ENCODE measurements at regions not wholly inside any gene's neighbourhood (a gene's known extent, or its start where the extent isn't known, plus 50 kb on each side); places are given as distances from the start of the nearest gene placed in this dataset.

DNA sequence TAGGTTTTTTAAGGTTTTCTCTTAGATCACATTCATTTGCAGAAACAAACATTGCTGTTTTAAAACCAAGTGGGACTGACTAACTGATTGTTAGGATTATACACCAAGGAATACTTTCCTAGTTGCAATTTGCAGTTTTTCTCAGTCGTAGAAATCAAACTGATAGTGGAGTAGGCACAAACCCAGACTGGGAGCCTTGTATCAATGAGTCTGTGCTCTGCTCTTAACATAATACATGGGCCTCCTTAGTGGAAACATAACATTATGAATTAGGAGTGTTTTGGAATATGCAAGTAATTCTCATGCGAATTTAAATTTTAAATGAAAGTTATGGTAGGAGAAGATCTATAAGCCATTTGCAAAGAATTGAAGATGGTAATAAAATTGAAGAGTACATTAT, 223.5 kb downstream of the CLCN4 start:
- TF ChIP-seq, protein P1, sequence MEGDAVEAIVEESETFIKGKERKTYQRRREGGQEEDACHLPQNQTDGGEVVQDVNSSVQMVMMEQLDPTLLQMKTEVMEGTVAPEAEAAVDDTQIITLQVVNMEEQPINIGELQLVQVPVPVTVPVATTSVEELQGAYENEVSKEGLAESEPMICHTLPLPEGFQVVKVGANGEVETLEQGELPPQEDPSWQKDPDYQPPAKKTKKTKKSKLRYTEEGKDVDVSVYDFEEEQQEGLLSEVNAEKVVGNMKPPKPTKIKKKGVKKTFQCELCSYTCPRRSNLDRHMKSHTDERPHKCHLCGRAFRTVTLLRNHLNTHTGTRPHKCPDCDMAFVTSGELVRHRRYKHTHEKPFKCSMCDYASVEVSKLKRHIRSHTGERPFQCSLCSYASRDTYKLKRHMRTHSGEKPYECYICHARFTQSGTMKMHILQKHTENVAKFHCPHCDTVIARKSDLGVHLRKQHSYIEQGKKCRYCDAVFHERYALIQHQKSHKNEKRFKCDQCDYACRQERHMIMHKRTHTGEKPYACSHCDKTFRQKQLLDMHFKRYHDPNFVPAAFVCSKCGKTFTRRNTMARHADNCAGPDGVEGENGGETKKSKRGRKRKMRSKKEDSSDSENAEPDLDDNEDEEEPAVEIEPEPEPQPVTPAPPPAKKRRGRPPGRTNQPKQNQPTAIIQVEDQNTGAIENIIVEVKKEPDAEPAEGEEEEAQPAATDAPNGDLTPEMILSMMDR (IDR thresholded peaks at IDR 0.05; ENCODE audit: low read depth, low read length, missing input control): no peak
- TF ChIP-seq, protein P2, sequence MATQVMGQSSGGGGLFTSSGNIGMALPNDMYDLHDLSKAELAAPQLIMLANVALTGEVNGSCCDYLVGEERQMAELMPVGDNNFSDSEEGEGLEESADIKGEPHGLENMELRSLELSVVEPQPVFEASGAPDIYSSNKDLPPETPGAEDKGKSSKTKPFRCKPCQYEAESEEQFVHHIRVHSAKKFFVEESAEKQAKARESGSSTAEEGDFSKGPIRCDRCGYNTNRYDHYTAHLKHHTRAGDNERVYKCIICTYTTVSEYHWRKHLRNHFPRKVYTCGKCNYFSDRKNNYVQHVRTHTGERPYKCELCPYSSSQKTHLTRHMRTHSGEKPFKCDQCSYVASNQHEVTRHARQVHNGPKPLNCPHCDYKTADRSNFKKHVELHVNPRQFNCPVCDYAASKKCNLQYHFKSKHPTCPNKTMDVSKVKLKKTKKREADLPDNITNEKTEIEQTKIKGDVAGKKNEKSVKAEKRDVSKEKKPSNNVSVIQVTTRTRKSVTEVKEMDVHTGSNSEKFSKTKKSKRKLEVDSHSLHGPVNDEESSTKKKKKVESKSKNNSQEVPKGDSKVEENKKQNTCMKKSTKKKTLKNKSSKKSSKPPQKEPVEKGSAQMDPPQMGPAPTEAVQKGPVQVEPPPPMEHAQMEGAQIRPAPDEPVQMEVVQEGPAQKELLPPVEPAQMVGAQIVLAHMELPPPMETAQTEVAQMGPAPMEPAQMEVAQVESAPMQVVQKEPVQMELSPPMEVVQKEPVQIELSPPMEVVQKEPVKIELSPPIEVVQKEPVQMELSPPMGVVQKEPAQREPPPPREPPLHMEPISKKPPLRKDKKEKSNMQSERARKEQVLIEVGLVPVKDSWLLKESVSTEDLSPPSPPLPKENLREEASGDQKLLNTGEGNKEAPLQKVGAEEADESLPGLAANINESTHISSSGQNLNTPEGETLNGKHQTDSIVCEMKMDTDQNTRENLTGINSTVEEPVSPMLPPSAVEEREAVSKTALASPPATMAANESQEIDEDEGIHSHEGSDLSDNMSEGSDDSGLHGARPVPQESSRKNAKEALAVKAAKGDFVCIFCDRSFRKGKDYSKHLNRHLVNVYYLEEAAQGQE (IDR thresholded peaks at IDR 0.05): no peak
- TF ChIP-seq HNF4A (conservative IDR thresholded peaks at IDR 0.05): no peak
- no peak for TF ChIP-seq YY1 (IDR thresholded peaks at IDR 0.05)
- TF ChIP-seq JUND (IDR thresholded peaks at IDR 0.05): no peak
- TF ChIP-seq RXRA (IDR thresholded peaks at IDR 0.05): no peak
- TF ChIP-seq SP1 (IDR thresholded peaks at IDR 0.05): no peak
